ENCODE measurements at regions not wholly inside any gene's neighbourhood (a gene's known extent, or its start where the extent isn't known, plus 50 kb on each side); places are given as distances from the start of the nearest gene placed in this dataset.

DNA sequence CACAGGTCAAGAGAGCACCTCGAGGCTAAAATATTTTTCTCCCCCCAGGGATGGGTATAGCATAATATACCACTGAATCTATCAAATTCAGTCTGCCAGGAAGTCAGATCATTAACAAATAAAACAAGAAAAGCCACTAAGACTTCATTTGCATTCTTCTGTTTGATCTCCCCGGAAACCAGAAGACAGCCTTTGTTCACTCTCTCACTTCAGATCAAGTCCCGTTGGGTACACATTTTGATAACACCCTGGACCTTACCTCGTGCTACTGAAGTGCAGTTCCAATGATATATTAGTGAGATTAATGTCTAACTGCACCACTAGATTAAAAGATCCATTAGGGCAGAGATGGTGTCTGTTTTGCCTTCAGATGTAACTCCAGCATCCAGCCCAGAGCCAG, 157.7 kb upstream of the B3GAT2 start:
- FAIRE-seq (no peak), DNase-seq (ENCODE audit: insufficient read length, low spot score) (no peak)

DNA sequence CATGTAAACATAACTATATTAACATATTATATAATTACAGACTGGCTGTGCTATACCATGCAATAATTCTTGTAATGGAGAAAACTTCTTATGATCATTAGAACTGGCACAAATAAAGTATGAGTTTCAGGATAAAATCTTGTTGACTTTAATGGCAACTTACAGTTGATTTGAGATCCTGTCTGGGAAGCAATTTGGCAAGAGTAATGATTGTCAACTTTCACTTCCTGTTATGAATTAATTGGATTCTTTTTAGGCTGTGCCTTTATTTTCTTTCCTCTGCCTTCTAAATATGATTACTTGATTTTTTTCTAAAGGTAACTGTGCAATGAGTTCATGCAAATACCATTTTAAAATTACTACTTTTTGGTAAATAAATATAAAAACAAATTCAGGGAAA, 158.1 kb upstream of the B3GAT2 start:
- DNase-seq (ENCODE audit: insufficient read length, low spot score) (no peak), FAIRE-seq (no peak)

DNA sequence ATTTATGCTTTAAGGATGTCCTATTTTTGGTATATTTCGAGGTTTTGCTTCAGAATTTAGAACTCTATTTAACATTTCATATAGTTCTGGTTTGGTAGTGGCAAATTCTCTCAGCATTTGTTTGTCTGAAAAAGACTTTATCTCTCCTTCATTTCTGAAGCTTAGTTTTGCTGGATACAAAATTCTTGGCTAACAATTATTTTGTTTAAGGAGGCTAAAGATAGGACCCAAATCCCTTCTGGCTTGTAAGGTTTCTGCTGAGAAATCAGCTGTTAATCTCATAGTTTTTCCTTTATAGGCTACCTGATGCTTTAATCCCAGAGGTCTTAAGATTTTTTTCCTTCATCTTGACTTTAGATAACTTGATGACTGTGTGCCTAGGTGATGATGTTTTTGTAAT, 162.7 kb upstream of the B3GAT2 start:
- FAIRE-seq: no peak
- DNase-seq (ENCODE audit: insufficient read length, low spot score): no peak

DNA sequence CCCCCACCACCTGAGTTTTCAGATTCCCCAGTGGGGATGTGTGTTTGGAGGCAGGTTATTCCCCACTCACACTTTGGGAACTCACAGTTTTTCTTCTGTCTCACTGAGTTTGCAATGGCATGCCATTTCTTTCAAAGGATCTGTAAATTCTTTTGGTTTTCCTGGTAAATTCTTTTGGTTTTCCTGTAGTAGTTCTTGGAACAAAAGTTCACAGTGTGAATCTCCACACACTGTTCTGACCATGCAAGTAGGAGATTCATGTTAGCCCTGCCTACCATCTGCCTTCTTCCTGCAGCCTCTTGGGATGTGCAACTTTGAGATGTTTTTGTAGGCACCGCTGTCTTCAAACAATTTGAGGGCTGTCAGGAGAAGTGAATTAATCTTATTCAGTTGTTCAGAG, 165.6 kb upstream of the OGFRL1 start:
- FAIRE-seq: no peak

DNA sequence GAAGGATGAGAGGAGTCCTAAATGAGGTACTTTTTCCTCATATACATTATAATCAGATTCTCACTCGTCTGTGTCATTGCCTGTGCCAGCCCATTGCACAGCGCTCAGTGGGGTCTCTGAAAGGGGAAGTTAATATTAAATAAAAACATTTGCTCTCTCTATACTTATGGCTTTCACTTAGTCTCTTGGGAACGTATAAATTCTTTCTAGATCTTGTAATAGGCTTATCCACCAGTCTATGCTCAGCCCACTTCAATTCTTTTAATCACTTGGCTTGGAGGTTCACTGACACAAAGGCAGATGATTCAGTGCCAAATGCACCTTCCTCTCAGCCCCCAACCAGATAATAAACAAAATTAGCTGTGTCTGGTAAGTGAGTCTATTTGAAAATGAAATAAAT, 164.3 kb upstream of the OGFRL1 start:
- FAIRE-seq (no peak), DNase-seq (ENCODE audit: insufficient read length, low spot score) (no peak)

More for the DNA sequence above, 165.6 kb upstream of the OGFRL1 start:
- DNase-seq (ENCODE audit: insufficient read length, low spot score): no peak

DNA sequence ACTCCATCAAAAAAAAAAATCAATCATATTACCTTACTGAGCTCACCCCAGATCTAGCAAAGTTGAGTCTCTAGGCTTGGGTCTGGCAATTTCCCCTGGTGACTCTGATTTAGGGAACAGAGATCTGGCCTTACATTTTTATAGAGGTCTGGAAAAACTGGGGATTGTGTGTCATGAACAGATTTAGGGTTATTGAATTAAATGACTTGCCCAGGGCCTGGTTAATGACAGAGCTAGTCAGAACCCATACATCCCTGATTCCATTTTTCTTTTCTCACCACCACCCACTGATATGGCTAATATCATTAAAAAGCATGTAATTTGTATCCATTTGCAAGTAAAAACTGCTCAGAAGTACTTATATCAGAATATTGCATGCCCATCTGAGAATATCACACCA, 163.4 kb upstream of the OGFRL1 start:
- DNase-seq (ENCODE audit: insufficient read length, low spot score) (no peak), FAIRE-seq (no peak)

DNA sequence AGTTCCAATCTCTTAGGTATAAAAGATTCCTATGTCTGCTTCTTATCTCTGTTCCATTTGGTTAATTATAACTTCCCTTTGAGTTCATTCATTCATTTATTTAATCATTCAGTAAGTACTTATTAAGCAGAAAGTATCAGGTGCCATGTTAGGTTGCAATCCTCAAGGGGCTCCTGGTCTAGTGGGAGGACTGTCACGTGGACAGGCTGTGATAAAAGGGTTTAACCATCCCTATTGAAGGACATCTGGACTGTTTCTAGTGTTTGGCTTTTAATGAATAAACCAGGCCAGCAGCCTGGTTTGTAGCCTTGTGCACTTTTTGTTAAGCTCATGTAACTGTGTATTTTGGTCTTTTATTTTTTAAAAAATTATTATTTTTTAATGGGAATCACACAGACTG, 162.1 kb upstream of the OGFRL1 start:
- DNase-seq (ENCODE audit: insufficient read length, low spot score): no peak
- no peak for FAIRE-seq

DNA sequence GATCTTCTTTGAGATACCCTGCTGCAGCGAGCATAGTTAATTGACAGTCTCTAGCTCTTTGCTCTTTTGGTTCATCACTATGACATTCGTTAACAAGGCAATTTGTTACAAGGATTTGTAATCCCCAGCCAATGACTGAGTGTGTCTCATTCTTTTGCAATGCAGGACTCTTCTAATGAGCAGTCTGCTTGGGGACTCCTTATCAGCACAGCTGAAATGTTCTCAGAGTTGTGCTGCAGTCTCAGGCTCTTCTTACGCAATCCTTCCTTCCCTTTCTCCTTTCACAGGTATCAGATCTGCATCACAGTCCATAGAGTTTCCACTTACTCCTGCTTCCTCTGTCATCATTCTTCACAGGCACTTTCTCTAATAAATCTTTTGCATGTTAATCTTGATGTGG, 161.2 kb upstream of the OGFRL1 start:
- FAIRE-seq (no peak), DNase-seq (ENCODE audit: insufficient read length, low spot score) (no peak)

DNA sequence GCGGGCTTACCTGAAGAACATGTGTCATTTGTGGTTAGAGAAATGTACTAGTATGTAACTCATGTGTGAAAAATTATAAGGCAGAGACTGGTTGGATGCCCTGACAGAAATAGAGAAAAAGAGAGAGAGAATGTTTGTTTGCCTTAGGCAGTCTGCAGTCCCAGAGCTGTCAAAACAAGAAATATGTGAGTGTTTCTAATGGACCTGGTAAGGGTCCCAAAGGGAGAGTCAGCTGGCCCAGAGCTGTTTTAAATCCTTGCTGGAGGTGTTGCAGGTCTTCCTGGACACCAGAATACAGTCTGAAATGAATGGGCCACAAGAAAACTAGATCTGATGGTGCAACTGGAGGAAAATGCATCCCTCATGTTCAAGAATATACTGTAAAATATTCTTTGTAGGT, 158.3 kb upstream of the OGFRL1 start:
- DNase-seq (ENCODE audit: insufficient read length, low spot score): no peak
- FAIRE-seq: no peak

DNA sequence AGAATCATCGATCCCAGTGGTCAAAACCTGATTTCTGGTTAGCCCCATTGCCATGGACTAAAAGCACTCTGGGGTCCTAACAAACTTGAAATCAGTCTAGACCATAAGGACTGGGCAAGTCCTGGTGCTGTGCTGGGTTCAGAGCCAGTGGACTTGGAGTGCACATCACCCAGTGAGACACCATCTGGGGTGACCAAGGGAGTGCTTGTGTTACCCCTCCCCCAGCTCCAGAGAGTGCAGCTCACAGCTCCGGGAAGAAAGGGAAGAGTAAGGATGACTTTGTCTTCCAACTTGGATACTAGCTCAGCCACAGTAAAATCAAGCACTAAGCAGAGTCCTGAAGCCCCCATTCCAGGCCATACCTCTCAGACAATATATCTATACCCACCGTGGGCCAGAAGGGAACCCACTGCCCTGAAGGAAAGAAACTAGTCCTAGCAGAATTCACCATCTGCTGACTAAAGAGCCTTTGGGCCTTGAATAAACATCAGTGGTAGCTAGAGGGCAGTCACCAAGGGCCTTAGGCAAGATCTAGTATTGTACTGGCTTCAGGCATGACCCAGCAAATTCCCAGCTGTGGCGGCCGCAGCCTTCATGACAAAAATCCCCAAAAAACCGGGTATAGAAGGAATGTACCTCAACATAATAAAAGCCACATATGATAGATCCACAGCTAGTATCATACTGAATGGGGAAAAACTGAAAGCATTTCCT, 153.5 kb upstream of the OGFRL1 start:
- FAIRE-seq: no peak
- no peak for DNase-seq (ENCODE audit: insufficient read length, low spot score)

DNA sequence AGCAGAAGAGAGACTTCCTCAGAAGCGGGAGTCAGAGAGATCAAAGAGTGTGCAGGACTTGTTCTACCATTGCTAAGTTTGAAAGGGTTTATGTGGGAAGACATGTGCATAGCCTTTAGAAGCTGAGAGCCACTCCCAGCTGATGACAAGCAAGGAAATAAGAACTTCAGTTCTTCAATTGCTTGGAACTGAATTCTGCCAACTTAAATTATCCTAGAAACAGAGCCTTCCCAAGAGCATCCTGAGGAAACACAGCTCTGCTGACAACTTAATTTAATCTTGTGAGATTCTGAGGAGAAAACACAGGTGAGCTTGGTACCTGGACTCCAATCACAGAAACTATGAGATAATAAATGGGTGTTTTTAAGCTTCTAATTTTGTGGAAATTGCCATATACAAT, 150.6 kb upstream of the OGFRL1 start:
- FAIRE-seq: no peak
- DNase-seq (ENCODE audit: insufficient read length, low spot score): no peak

DNA sequence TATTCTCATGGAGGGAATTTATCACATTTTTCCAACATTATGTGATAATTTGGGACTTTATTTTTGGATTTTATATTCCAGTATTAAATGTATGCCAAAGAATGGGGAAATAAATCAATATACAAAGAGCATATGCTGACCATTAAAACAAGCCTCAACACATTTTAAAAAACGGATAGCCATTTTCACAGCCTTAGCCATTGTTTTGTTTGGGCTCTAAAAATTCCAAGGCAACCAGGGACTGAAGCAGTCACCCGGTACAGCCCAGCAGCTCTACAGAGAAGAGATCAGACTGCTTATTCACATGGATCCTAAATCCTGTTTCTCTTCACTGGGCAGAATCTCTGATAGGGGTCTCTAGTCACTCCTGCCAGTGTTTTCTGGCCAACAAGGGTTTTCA, 150.2 kb upstream of the OGFRL1 start:
- no peak for FAIRE-seq

DNA sequence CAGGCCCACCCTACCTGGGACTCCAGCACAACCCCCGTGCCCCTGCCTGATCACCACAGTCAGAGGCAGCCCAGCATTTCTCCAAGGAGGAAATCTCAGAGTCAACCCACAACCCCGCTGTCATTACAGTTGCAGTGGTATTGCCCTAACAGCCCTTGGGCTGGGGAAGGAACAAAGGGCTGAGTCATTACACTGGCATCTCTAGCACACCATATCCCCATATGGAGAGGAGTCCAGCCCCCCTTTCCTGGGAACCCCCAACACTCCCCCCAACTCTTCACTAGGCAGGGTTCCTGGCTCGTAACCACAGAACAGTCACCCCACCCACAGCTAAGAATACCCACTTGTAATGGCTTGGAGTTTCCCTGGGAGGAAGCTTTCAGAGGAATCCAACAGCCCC, 149.4 kb upstream of the OGFRL1 start:
- DNase-seq (ENCODE audit: insufficient read length, low spot score): peak; percentile 50

More for the DNA sequence above, 150.2 kb upstream of the OGFRL1 start:
- DNase-seq (ENCODE audit: insufficient read length, low spot score): no peak

DNA sequence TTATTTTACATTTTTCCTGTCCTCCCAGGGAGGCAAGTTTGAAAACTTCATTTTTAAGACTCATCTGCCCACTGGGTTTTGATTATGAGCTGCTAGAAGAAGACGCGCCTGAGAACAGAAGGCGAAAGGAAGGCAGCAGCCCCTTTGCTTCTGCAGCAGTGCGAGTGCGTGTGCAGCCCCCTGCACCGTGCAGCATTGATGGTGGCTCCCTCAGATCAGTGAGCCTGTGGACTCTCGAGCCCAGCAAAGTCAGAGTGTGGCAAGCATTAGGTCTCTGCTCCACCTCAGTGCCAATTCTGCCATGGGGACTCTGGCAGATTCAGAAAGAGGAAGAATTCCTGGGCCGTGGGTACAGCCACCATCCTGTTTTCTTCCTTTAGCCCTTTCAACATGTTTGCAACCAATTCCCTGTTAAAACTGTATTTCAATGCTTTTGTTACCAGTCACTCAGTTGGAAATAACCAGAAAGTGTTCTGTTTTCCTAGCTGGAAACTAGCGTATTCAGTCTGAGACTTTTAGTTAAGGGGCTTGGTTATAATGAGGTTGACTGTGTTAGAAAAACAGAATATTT, 134.8 kb upstream of the OGFRL1 start:
- FAIRE-seq (no peak), DNase-seq (ENCODE audit: insufficient read length, low spot score) (no peak)

More for the DNA sequence above, 149.4 kb upstream of the OGFRL1 start:
- FAIRE-seq: peak; percentile 77

DNA sequence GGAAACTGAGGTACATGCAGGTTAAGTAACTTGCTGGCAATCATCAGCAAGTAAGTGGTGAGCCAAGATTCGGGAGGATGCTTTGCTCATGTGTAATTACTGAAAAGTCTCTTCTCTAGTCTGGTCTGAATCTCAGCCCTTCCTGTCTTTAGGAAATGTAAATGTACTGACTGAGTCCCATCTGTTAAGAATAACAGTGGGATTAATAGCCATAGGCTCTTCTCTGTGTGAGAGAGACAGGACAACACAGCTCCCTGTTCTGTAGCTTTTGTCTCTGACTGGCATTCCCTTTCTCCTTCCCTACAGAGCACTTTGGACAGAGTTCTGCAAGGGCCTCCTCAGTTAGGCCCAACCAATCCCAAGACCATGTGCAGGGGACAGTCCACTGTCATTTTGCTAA, 131.3 kb upstream of the OGFRL1 start:
- FAIRE-seq (no peak), DNase-seq (ENCODE audit: insufficient read length, low spot score) (no peak)

DNA sequence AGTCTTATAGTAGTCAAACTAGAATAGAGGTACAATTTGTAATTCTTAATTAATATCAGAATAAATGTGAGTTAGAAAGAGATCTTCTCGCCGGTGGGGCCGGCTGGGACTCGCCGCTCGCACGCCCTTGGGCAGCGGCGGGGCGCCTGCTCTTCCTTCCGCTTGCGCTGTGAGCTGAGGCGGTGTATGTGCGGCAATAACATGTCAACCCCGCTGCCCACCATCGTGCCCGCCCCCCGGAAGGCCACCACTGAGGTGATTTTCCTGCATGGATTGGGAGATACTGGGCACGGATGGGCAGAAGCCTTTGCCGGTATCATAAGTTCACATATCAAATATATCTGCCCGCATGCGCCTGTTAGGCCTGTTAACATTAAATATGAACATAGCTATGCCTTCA, 123.7 kb upstream of the OGFRL1 start:
- FAIRE-seq: no peak
- DNase-seq (ENCODE audit: insufficient read length, low spot score): no peak

DNA sequence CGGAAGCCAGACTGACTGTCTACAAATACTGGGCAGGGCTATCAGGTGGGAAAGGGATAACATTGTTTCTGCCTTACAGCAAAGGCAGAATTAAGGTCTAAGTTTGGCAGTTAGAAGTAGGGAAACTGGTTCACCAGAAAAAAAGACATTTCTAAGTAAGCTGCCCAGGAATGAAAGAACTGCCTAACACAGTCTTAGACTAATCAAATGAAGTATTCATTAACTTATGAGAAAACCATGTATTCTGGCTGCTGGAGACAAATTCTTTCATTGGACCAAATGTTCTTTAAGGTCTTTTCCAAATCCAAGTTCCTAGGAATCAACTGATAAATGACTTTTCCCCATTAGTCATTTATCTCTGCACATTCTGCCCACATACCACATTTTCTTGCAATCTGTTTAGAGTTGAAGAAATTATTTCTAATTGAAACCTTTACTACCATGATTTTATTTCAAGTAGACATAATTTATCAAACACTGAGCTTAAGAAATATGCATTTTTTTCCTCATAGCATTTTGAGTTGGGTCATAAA, 120.3 kb upstream of the OGFRL1 start:
- FAIRE-seq: no peak

DNA sequence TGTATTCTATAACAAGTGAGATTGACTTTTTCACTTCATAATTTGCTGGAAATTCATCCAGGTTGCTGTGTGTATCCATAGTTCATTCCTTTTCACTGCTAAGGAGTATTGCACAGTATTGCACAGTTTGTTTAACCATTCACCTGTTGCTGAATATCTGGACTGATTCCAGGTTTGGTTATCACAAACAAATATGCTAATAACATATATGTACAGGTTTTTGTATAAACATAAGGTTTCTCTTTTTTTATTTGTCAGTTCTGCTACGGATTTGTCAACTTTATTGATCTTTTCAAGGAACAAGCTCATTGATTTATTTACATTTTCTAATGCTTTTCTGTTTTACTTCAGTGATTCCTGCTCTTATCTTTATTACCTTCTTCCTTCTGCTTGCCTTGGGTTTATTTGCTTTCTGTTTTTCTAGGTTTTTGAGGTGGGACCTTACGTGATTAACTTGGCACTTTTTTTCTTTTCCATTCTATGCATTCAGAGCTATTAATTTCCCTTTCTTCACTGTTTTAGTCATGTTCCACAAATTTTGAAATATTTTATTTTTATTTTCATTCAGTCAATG, 117.0 kb upstream of the OGFRL1 start:
- DNase-seq (ENCODE audit: insufficient read length, low spot score) (no peak), FAIRE-seq (no peak)

More for the DNA sequence above, 120.3 kb upstream of the OGFRL1 start:
- DNase-seq (ENCODE audit: insufficient read length, low spot score): no peak

DNA sequence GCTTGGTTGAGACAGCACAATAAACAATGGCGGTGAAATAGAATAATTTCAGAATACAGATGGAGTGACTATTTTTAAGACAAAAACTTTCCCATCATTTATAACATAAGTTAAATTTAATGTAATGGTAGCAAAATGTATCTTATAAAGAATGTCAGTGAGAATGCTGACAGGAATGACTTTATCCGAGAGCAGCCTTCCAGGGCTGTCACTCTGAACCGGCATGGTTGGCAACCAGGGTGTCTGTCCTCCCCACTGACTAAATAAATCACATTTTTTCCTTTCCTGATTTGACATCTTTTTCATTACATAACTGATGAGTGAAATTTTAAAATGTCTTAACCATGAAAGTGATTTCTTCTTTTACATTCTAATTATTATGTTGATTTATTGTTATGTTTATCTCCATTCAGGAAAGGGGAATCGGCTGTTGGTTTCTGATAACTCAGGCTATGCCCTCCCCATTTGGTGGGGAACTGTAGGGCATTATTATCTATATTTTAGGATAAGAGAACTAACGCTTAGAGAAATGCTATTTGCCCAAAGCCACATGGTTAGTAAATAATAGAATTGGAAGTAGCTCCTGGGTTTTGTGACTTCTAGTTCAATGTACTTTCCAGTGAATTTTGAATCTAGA, 109.2 kb upstream of the OGFRL1 start:
- DNase-seq (ENCODE audit: insufficient read length, low spot score) (no peak), FAIRE-seq (no peak)

DNA sequence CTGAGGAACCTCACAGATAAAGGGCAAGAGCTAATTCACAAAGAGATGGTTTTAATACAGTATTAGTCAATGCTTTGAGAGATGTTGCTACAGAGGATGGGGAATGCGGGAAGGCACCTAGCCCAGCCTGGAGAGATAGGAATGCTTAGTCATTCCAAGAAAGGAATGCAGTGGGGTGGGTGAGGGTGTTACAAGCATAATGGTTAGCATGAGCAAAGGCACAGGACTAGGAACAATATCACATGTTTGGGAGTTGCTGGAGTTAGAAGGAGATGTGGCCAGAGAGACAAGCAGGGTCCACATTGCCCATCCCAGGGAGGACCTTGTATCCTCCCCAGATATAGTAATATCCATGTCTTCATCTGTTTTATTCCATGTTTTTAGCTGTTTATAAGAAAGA, 107.0 kb upstream of the OGFRL1 start:
- DNase-seq (ENCODE audit: insufficient read length, low spot score) (peak; percentile 59), FAIRE-seq (peak; percentile 95)

DNA sequence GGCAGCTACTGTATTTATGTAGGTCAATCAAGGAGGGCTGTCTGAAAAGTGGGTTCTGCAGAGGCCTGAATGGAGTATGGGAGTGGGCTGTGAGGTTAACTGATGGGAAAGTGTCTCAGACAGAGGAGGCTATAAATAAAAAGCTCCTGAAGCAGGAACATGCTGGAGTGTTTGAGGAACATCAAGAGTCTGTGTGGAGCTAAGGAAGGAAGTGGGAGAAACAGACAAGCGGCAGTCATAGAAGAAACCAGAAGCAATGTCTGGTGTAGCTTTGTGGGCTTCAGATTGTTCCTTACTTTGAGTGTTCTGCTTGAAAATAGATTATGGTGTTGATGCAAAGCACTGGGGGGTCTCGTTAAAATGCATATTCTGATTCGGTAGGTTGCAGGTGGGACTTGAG, 101.5 kb upstream of the OGFRL1 start:
- DNase-seq (ENCODE audit: insufficient read length, low spot score) (no peak), FAIRE-seq (no peak)

DNA sequence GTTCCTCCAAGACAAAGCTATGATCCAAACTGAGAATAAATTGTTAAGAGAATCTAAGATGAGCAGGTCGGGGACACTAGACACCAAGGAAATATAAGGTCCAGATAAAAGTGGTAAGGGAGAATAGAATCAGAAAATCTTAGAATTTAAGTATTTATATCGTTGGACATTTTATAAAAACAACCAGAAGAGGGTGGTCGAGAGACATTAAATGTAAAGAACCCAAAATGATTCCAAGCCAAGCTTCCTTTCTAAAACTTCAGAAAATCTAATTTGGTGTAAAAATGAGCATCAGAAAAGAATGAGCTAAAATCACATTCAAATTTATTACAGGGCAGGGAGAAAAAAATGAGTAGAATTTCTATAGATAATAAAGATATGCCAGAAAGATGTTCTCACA, 97.8 kb upstream of the OGFRL1 start:
- FAIRE-seq (no peak), DNase-seq (ENCODE audit: insufficient read length, low spot score) (no peak)

All from HTR-8/SVneo (cell line).